HEK293T (cell line): ENCODE measurements at regions not wholly inside any gene's neighbourhood (a gene's known extent, or its start where the extent isn't known, plus 50 kb on each side); places are given as distances from the start of the nearest gene placed in this dataset.
"Not testable (repeated sequence)": the region's sequence is repeated elsewhere in the genome, so short reads cannot be mapped to it uniquely, and the experiment has no call there.

ENCODE experiments used
- ARNT ChIP-seq: fragments of 450-650 bp; IDR thresholded peaks from 2 replicates; pipeline ENCODE4 v1.6.1; 2017; ENCODE audit warnings: mild to moderate bottlenecking
- BHLHE40 ChIP-seq: fragments of 450-650 bp; IDR thresholded peaks from 2 replicates; pipeline ENCODE4 v1.6.1; 2016; ENCODE audit warnings: mild to moderate bottlenecking, moderate library complexity, borderline replicate concordance
- ELF4 ChIP-seq: fragments of 450-650 bp; IDR thresholded peaks from 2 replicates; pipeline ENCODE4 v1.6.1; 2017; ENCODE audit warnings: antibody characterized with exemption
- FOXA1 ChIP-seq: fragments of 450-650 bp; IDR thresholded peaks from 2 replicates; pipeline ENCODE4 v1.6.1; 2016; ENCODE audit warnings: mild to moderate bottlenecking
- FOXM1 ChIP-seq: fragments of 450-650 bp; IDR thresholded peaks from 2 replicates; pipeline ENCODE4 v1.6.1; 2017; ENCODE audit warnings: mild to moderate bottlenecking, borderline replicate concordance
- SP1 ChIP-seq: fragments of 450-650 bp; IDR thresholded peaks from 2 replicates; pipeline ENCODE4 v1.6.1; 2017
- SUZ12 ChIP-seq: fragments of 450-650 bp; IDR thresholded peaks from 2 replicates; pipeline ENCODE4 v1.6.1; 2016; ENCODE audit warnings: mild to moderate bottlenecking

DNA sequence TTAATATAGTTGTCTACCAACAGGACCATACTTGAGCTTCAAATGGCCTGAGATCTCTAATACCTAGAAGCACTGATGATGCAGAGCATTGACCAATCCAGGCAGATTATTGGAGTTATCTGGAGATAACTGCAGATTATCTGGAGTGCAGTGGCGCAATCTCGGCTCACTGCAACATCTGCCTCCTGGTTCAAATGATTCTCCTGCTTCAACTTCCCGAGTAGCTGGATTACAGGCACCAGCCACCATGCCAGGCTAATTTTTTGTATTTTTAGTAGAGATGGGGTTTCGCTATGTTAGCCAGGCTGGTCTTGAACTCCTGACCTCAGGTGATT lies 1225.4 kb upstream of the ZEB2 start:
- TF ChIP-seq FOXM1, ELF4, FOXA1, BHLHE40, SUZ12, SP1, ARNT: not testable (repeated sequence)
